AG04450 (cell line): ENCODE measurements at regions not wholly inside any gene's neighbourhood (a gene's known extent, or its start where the extent isn't known, plus 50 kb on each side); places are given as distances from the start of the nearest gene placed in this dataset.
"Not testable (repeated sequence)": the region's sequence is repeated elsewhere in the genome, so short reads cannot be mapped to it uniquely, and the experiment has no call there.

Experiments
- CTCF ChIA-PET: fragments of 300-600, 350-600 bp; formaldehyde crosslinking; extraction: SDS; loops from one replicate; lab custom pipeline; 2022; ENCODE audit warnings: antibody characterized with exemption, inconsistent platforms; lab: Charles Lee
- POLR2A ChIA-PET: fragments of 350-600 bp; formaldehyde crosslinking; extraction: SDS; loops from one replicate; lab custom pipeline; 2021; ENCODE audit warnings: antibody characterized with exemption, inconsistent platforms; lab: Yijun Ruan, JAX
- DNase-seq: peaks from one replicate; pipeline ENCODE4 v3.0.0-alpha.2; 2011; ENCODE audit warnings: low read depth, low spot score
- H3K27ac ChIP-seq: one replicate; pipeline ENCODE4 v1.5.1; 2012; ENCODE audit warnings: low read depth, low read length, control low read depth
- H3K27me3 ChIP-seq: one replicate; pipeline ENCODE4 v1.6.0; 2012; ENCODE audit warnings: low read length; ENCODE audit not compliant: control insufficient read depth, insufficient read depth
- H3K4me3 ChIP-seq: 2 replicates; pipeline ENCODE4 v1.5.1; 2011; ENCODE audit warnings: mild to moderate bottlenecking, low read depth, low read length, control low read depth
- H3K9me3 ChIP-seq: 2 replicates; pipeline ENCODE4 v1.5.1; 2012; ENCODE audit warnings: low read length; ENCODE audit not compliant: control insufficient read depth, insufficient read depth
- CTCF ChIP-seq: IDR thresholded peaks from 2 replicates; pipeline ENCODE4 v1.5.1; 2011; ENCODE audit warnings: low read depth, low read length, control low read depth, inconsistent platforms

- no peak for TF ChIP-seq CTCF
- H3K4me3 ChIP-seq = no peak overlapping the region
- DNase-seq = no peak
- no peak overlapping the region for H3K27ac ChIP-seq
- H3K9me3 ChIP-seq = no peaks in the 10 kb centered on the region; the same call in 1 of the 2 replicates
- ChIA-PET CTCF (no interaction called here), POLR2A (no interaction called here)
- H3K27me3 ChIP-seq = no peaks in the 10 kb centered on the region
Measured at GRCh38 chr3:11898611-11899325, 52.1 kb upstream of the TAMM41 start.

GRCh38 chr3:11899389-11899788, 52.7 kb upstream of the TAMM41 start:
- H3K27me3 ChIP-seq, CTCF ChIA-PET, H3K9me3 ChIP-seq, H3K27ac ChIP-seq, H3K4me3 ChIP-seq, DNase-seq, POLR2A ChIA-PET: not testable (repeated sequence)

- POLR2A ChIA-PET = no interaction called here
- no peak for DNase-seq
- H3K9me3 ChIP-seq = no peaks in the 10 kb centered on the region; the same call in 1 of the 2 replicates
- no peak overlapping the region for H3K4me3 ChIP-seq
- CTCF ChIA-PET = no interaction called here
- no peak overlapping the region for H3K27ac ChIP-seq
- peaks cover 3% of the 10 kb centered on the region for H3K27me3 ChIP-seq
- no peak for TF ChIP-seq CTCF
Measured at GRCh38 chr3:11899826-11900225, 53.1 kb upstream of the TAMM41 start.

- no peak for TF ChIP-seq CTCF
- Histone ChIP-seq H3K4me3 (no peak overlapping the region), H3K9me3 (no peaks in the 10 kb centered on the region; the same call in 1 of the 2 replicates), H3K27ac (no peak overlapping the region), H3K27me3 (peaks cover 3% of the 10 kb centered on the region)
- POLR2A ChIA-PET = no interaction called here
- CTCF ChIA-PET = no interaction called here
- DNase-seq = no peak
Measured at GRCh38 chr3:11900824-11901223, 54.1 kb upstream of the TAMM41 start.

GRCh38 chr3:11901286-11901875, 54.7 kb upstream of the TAMM41 start:
- H3K4me3 ChIP-seq = no peak overlapping the region
- no peak overlapping the region for H3K27ac ChIP-seq
- TF ChIP-seq CTCF = no peak
- POLR2A ChIA-PET = no interaction called here
- CTCF ChIA-PET = no interaction called here
- H3K9me3 ChIP-seq = no peaks in the 10 kb centered on the region; the same call in 1 of the 2 replicates
- peaks cover 3% of the 10 kb centered on the region for H3K27me3 ChIP-seq
- DNase-seq = no peak
